B cell (primary cell): ENCODE measurements at regions not wholly inside any gene's neighbourhood (a gene's known extent, or its start where the extent isn't known, plus 50 kb on each side); places are given as distances from the start of the nearest gene placed in this dataset.

ENCODE experiments used
- EZH2 ChIP-seq: IDR thresholded peaks from 2 replicates; pipeline ENCODE4 v1.6.1; 2012; ENCODE audit warnings: borderline replicate concordance, low read depth, mild to moderate bottlenecking, moderate library complexity, low read length; ENCODE audit not compliant: insufficient read depth, poor library complexity, severe bottlenecking
- TF ChIP-seq, protein P1 (sequence below): fragments of 200-600 bp; IDR thresholded peaks from one replicate; pipeline ENCODE4 v1.8.0; 2022; ENCODE audit warnings: antibody characterized with exemption, mild to moderate bottlenecking

DNA sequence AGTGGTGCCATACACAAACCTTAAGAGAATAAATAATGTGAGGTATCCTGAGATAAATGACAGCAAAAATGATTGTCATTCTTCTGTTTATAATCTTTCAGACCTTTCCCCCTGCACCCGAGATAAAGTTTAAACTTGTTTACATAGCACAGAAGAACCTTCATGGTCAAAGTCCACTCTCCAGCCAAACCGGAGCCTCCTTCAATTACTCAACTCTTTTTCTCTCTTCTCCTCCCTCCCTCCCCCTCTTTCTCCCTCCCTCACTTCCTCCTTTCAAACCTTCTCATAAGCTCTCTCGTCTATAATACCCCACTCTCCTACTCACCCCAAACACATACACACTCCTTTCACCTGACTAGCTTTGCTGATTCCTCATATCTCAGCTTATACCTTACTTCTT lies 198.9 kb downstream of the EFHB start:
- TF ChIP-seq, protein P1, sequence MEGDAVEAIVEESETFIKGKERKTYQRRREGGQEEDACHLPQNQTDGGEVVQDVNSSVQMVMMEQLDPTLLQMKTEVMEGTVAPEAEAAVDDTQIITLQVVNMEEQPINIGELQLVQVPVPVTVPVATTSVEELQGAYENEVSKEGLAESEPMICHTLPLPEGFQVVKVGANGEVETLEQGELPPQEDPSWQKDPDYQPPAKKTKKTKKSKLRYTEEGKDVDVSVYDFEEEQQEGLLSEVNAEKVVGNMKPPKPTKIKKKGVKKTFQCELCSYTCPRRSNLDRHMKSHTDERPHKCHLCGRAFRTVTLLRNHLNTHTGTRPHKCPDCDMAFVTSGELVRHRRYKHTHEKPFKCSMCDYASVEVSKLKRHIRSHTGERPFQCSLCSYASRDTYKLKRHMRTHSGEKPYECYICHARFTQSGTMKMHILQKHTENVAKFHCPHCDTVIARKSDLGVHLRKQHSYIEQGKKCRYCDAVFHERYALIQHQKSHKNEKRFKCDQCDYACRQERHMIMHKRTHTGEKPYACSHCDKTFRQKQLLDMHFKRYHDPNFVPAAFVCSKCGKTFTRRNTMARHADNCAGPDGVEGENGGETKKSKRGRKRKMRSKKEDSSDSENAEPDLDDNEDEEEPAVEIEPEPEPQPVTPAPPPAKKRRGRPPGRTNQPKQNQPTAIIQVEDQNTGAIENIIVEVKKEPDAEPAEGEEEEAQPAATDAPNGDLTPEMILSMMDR = no peak
- no peak for TF ChIP-seq EZH2
